ENCODE measurements at regions not wholly inside any gene's neighbourhood (a gene's known extent, or its start where the extent isn't known, plus 50 kb on each side); places are given as distances from the start of the nearest gene placed in this dataset.

- no peaks in the 10 kb centered on the region for H3K27me3 ChIP-seq (replicated peaks in 1 of 2; ENCODE audit: control insufficient read depth in 2 of 2, insufficient read depth in 2 of 2, low read length in 1 of 2)
- H3K36me3 ChIP-seq (ENCODE audit: control insufficient read depth in 2 of 2, insufficient read depth in 2 of 2, low read length in 1 of 2) = no peaks in the 10 kb centered on the region
- BruUV-seq (replicated peaks) = no TSS peak
- H3K79me2 ChIP-seq (ENCODE audit: control insufficient read depth, insufficient read depth, low read length) = no peaks in the 10 kb centered on the region
- no peak for ATAC-seq
- intact Hi-C loops (cut with micrococcal nuclease; ENCODE audit: unreplicated experiment) = no loop called here
- in situ Hi-C loops (cut with MboI) = no loop called here
- DNase-seq (ENCODE audit: low read depth, low spot score) = no peak
- H2AFZ ChIP-seq (ENCODE audit: control insufficient read depth, low read depth, low read length) = no peak overlapping the region
- no peak overlapping the region for H3K4me2 ChIP-seq (ENCODE audit: control insufficient read depth, insufficient read depth)
- ChIA-PET CTCF (no interaction called here), SMC1A (ENCODE audit: uncharacterized antibody, unreplicated experiment) (interaction anchor here (1.1 to 2.4 kb wide), 2 partner anchors 18 to 55 kb away, joined by 3 to 8 read pairs; no protein-coding TSS in a partner anchor), RAD21 (ENCODE audit: unreplicated experiment) (interaction anchor here (0.6 kb wide), 1 partner anchor 46 kb away, joined by 3 read pairs; no protein-coding TSS in a partner anchor), POLR2A (no interaction called here)
- WGBS (ENCODE audit: insufficient coverage, insufficient replicate concordance, low lambda C conversion rate, missing lambda C conversion rate) = 45% methylated on average over 3 of the region's 3 CpGs
- no peaks in the 10 kb centered on the region for H3K4me1 ChIP-seq (ENCODE audit: control insufficient read depth, insufficient read depth, low read length)
- no peak for FAIRE-seq
- H3K9me3 ChIP-seq (replicated peaks; ENCODE audit: control insufficient read depth, insufficient read depth, low read length) = no peaks in the 10 kb centered on the region; the same call in 2 of the 3 replicates
- H4K20me1 ChIP-seq (ENCODE audit: control insufficient read depth, insufficient read depth) = no peaks in the 10 kb centered on the region
- H3K4me3 ChIP-seq = no peak overlapping the region
- no peak overlapping the region for H3K9ac ChIP-seq (ENCODE audit: control insufficient read depth, insufficient read depth, low read length)
- no peak overlapping the region for H3K27ac ChIP-seq (ENCODE audit: control insufficient read depth, insufficient read depth)
- TF ChIP-seq E2F4 (IDR thresholded peaks at IDR 0.05; ENCODE audit: low read depth, low read length) (no peak), STAT3 (IDR thresholded peaks at IDR 0.05; ENCODE audit: low read depth, low read length) (no peak), ZBTB11 (CRISPR knock-in tag; IDR thresholded peaks at IDR 0.05) (no peak), POLR2A (IDR thresholded peaks at IDR 0.05; ENCODE audit: low read depth, low read length) (no peak), BRCA1 (IDR thresholded peaks at IDR 0.05; ENCODE audit: low read depth, low read length) (no peak), ASH2L (IDR thresholded peaks at IDR 0.05; ENCODE audit: borderline replicate concordance, low read depth) (no peak), TBL1XR1 (IDR thresholded peaks at IDR 0.05; ENCODE audit: low read depth, low read length) (no peak), MLLT1 (IDR thresholded peaks at IDR 0.05) (no peak), NFXL1 (IDR thresholded peaks at IDR 0.05; ENCODE audit: borderline replicate concordance) (no peak), MTA2 (IDR thresholded peaks at IDR 0.05; ENCODE audit: low read depth) (no peak), IKZF2 (IDR thresholded peaks at IDR 0.05) (no peak), ZNF217 (IDR thresholded peaks at IDR 0.05) (no peak), RAD21 (IDR thresholded peaks at IDR 0.05; ENCODE audit: insufficient read depth, low read depth, low read length) (no peak), SP1 (IDR thresholded peaks at IDR 0.05; ENCODE audit: low read depth, low read length) (no peak), MEF2B (IDR thresholded peaks at IDR 0.05; ENCODE audit: partially characterized antibody, poor library complexity, severe bottlenecking) (no peak)
These were observed 1042.9 kb downstream of the UQCRFS1 start for GRCh38 chr19:28170066-28170465.
